ENCODE measurements at regions not wholly inside any gene's neighbourhood (a gene's known extent, or its start where the extent isn't known, plus 50 kb on each side); places are given as distances from the start of the nearest gene placed in this dataset.

GRCh38 chr6:121885399-121886152 is 450.1 kb downstream of the GJA1 start:
- no peak for TF ChIP-seq REST (IDR thresholded peaks at IDR 0.05; ENCODE audit: insufficient read depth in 1 of 2, low read depth in 2 of 2, low read length in 2 of 2)
- no peak for TF ChIP-seq TAF1 (IDR thresholded peaks at IDR 0.05; ENCODE audit: borderline replicate concordance, insufficient read depth, low read length)
- TF ChIP-seq FOXP2 (optimal IDR thresholded peaks at IDR 0.05; ENCODE audit: borderline replicate concordance, extremely low read depth, extremely low read length, insufficient read depth): no peak
- TF ChIP-seq POLR2AphosphoS5 (IDR thresholded peaks at IDR 0.05; ENCODE audit: low read depth, low read length): no peak
- no peak for TF ChIP-seq SIN3A (IDR thresholded peaks at IDR 0.05; ENCODE audit: borderline replicate concordance, insufficient read depth, low read length)

- TF ChIP-seq SIN3A (IDR thresholded peaks at IDR 0.05; ENCODE audit: borderline replicate concordance, insufficient read depth, low read length) (no peak), FOXP2 (optimal IDR thresholded peaks at IDR 0.05; ENCODE audit: borderline replicate concordance, extremely low read depth, extremely low read length, insufficient read depth) (no peak), REST (IDR thresholded peaks at IDR 0.05; ENCODE audit: insufficient read depth in 1 of 2, low read depth in 2 of 2, low read length in 2 of 2) (no peak), POLR2AphosphoS5 (IDR thresholded peaks at IDR 0.05; ENCODE audit: low read depth, low read length) (no peak), TAF1 (IDR thresholded peaks at IDR 0.05; ENCODE audit: borderline replicate concordance, insufficient read depth, low read length) (no peak)
Observed at GRCh38 chr6:121886223-121886830, 450.9 kb downstream of the GJA1 start.

- TF ChIP-seq REST (IDR thresholded peaks at IDR 0.05; ENCODE audit: insufficient read depth in 1 of 2, low read depth in 2 of 2, low read length in 2 of 2) (no peak), POLR2AphosphoS5 (IDR thresholded peaks at IDR 0.05; ENCODE audit: low read depth, low read length) (no peak), TAF1 (IDR thresholded peaks at IDR 0.05; ENCODE audit: borderline replicate concordance, insufficient read depth, low read length) (no peak), SIN3A (IDR thresholded peaks at IDR 0.05; ENCODE audit: borderline replicate concordance, insufficient read depth, low read length) (no peak), FOXP2 (optimal IDR thresholded peaks at IDR 0.05; ENCODE audit: borderline replicate concordance, extremely low read depth, extremely low read length, insufficient read depth) (no peak)
Observed at GRCh38 chr6:121887724-121888123, 452.3 kb downstream of the GJA1 start.

- TF ChIP-seq FOXP2 (optimal IDR thresholded peaks at IDR 0.05; ENCODE audit: borderline replicate concordance, extremely low read depth, extremely low read length, insufficient read depth): no peak
- TF ChIP-seq TAF1 (IDR thresholded peaks at IDR 0.05; ENCODE audit: borderline replicate concordance, insufficient read depth, low read length): no peak
- TF ChIP-seq SIN3A (IDR thresholded peaks at IDR 0.05; ENCODE audit: borderline replicate concordance, insufficient read depth, low read length): no peak
- TF ChIP-seq POLR2AphosphoS5 (IDR thresholded peaks at IDR 0.05; ENCODE audit: low read depth, low read length): no peak
- TF ChIP-seq REST (IDR thresholded peaks at IDR 0.05; ENCODE audit: insufficient read depth in 1 of 2, low read depth in 2 of 2, low read length in 2 of 2): no peak
Observed at GRCh38 chr6:121890307-121890910, 455.0 kb downstream of the GJA1 start.

All from PFSK-1 (cell line).